ENCODE measurements at regions not wholly inside any gene's neighbourhood (a gene's known extent, or its start where the extent isn't known, plus 50 kb on each side); places are given as distances from the start of the nearest gene placed in this dataset.

- no peak overlapping the region for H4K5ac ChIP-seq (ENCODE audit: insufficient read length, low read depth, low read length)
- H2BK20ac ChIP-seq (ENCODE audit: low read depth, low read length, poor library complexity, severe bottlenecking) = no peak overlapping the region
- no peak overlapping the region for H3T11ph ChIP-seq (ENCODE audit: low read length)
- peaks cover 4% of the 10 kb centered on the region; the same call in 1 of the 2 replicates for H3K4me1 ChIP-seq (ENCODE audit: insufficient read depth, low read length)
- H3K56ac ChIP-seq (ENCODE audit: insufficient read length, low read depth, low read length) = no peak overlapping the region
- H2BK15ac ChIP-seq (ENCODE audit: low read depth, low read length) = no peak overlapping the region
- Mint-ChIP-seq H3K9me3 (peaks cover 12% of the 10 kb centered on the region in 2 experiments; a peak in 4 of 5 replicates), H3K27me3 (ENCODE audit: low read depth) (no peaks in the 10 kb centered on the region), H3K27ac (no peak overlapping the region), H3K4me1 (peaks cover 17 to 20% of the 10 kb centered on the region in 2 experiments), H3K36me3 (ENCODE audit: insufficient read depth in 1 of 3, low read depth in 3 of 3) (peaks cover 0 to 7% (median 2%) of the 10 kb centered on the region in 3 experiments; a peak in 3 of 7 replicates), H3K4me3 (no peak overlapping the region)
- H4K20me1 ChIP-seq (ENCODE audit: control insufficient read depth, insufficient read depth, insufficient read length) = no peaks in the 10 kb centered on the region
- H3K18ac ChIP-seq (ENCODE audit: insufficient read length, low read depth, low read length) = peak overlapping the region; percentile 84
- H2BK12ac ChIP-seq (ENCODE audit: insufficient read length, low read depth, low read length) = no peak overlapping the region
- H3K14ac ChIP-seq (ENCODE audit: insufficient read depth, low read length) = peak overlapping the region; percentile 86
- H4K91ac ChIP-seq (ENCODE audit: insufficient read length, low read depth, low read length) = no peak overlapping the region
- no peak overlapping the region for H4K8ac ChIP-seq (replicated peaks; ENCODE audit: insufficient read length, low read depth, low read length)
- H2BK5ac ChIP-seq (ENCODE audit: insufficient read length, low read length) = no peak overlapping the region
- no peak overlapping the region for H3K4ac ChIP-seq (ENCODE audit: low read depth, low read length)
- no CpG with 5 or more reads among the region's 14 CpGs for WGBS (ENCODE audit: extremely low coverage, insufficient read length, low lambda C conversion rate)
- H3K9me3 ChIP-seq (ENCODE audit: control insufficient read depth, low read depth, low read length) = no peaks in the 10 kb centered on the region
- no peak overlapping the region for H2AFZ ChIP-seq (ENCODE audit: low read length)
- peak overlapping the region; percentile 84 for H2BK120ac ChIP-seq (ENCODE audit: low read depth, low read length, poor library complexity, severe bottlenecking)
- H3K23ac ChIP-seq (ENCODE audit: insufficient read length, low read depth, low read length) = no peak overlapping the region
- H2AK5ac ChIP-seq (ENCODE audit: insufficient read length, low read length) = no peak overlapping the region
- no peaks in the 10 kb centered on the region for H3K79me2 ChIP-seq (ENCODE audit: insufficient read depth, low read length)
- DNase-seq = peak; percentile 45
- H3K9ac ChIP-seq (ENCODE audit: extremely low read depth, insufficient read length, low read length) = no peak overlapping the region
- no peak for TF ChIP-seq CTCF (conservative IDR thresholded peaks at IDR 0.05)
- no peaks in the 10 kb centered on the region for H3K27me3 ChIP-seq (ENCODE audit: insufficient read depth, low read length)
- H3K27ac ChIP-seq (ENCODE audit: insufficient read length, low read depth, low read length) = no peak overlapping the region
- peaks cover 2% of the 10 kb centered on the region for H3K23me2 ChIP-seq (ENCODE audit: insufficient read length, low read depth, low read length, poor library complexity, severe bottlenecking)
- H3K4me2 ChIP-seq (ENCODE audit: insufficient read depth, insufficient read length, low read length) = no peak overlapping the region
- no peaks in the 10 kb centered on the region for H3K79me1 ChIP-seq (ENCODE audit: insufficient read depth, low read depth, low read length, poor library complexity, severe bottlenecking)
These were observed 460.2 kb downstream of the OCA2 start for GRCh38 chr15:27638958-27639357.
